NT2/D1 (cell line): ENCODE measurements at regions not wholly inside any gene's neighbourhood (a gene's known extent, or its start where the extent isn't known, plus 50 kb on each side); places are given as distances from the start of the nearest gene placed in this dataset.

Experiments used
- YY1 ChIP-seq: IDR thresholded peaks from 2 replicates; pipeline ENCODE4 v1.6.1; 2011; ENCODE audit not compliant: insufficient read length, insufficient read depth
- ZNF274 ChIP-seq: IDR thresholded peaks from 2 replicates; pipeline ENCODE4 v1.6.1; 2011; ENCODE audit warnings: mild to moderate bottlenecking, low read depth, low read length

DNA sequence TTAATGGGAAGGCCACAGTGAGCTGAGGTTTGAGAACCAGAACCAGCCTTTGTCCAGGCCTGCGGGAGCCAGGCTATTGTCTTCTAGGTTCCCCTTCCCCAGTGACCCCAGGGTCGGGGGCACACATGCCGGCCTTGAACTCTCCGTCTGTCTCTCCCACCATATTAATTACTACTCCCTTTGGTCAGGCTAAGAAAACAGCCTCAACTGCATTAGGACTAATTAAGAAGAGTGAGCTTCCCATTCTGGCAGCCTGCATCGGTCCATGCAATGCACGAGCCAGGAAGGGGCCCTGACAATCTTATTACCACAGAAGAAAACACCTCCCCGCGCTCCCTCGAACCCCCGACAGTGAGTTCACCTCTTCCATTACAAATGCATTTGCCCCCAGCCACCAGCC lies 380.2 kb upstream of the ZFHX3 start:
- TF ChIP-seq YY1, result no peak
- no peak for TF ChIP-seq ZNF274
